Right lobe of liver (tissue), 6 donors: ENCODE measurements at regions not wholly inside any gene's neighbourhood (a gene's known extent, or its start where the extent isn't known, plus 50 kb on each side); places are given as distances from the start of the nearest gene placed in this dataset.

Experiments used
- ATAC-seq, 4 donors: fragments of 200-7000 bp; cut with Tn5 transposase; one replicate each; pipeline ENCODE4 v1.9.1; 2020; ENCODE audit warnings: mild to moderate bottlenecking in 4 of 4, moderate library complexity in 4 of 4
- DNase-seq, 3 donors: peaks; one replicate each; pipeline ENCODE4 v3.0.0-alpha.2; 2020
- H3K27ac ChIP-seq, 3 donors: fragments of 200-600 bp; one replicate each; pipeline ENCODE4 v1.8.0; 2022
- H3K27me3 ChIP-seq, 2 donors: fragments of 200-600 bp; one replicate each; pipeline ENCODE4 v1.8.0; 2022
- H3K36me3 ChIP-seq, 4 donors: fragments of 200-600 bp; sonication (generic) in 1 of 4; one replicate each; pipeline versions ENCODE4 v1.5.1 to v1.8.0; 2017 to 2022; ENCODE audit warnings: control low read depth in 1 of 4
- H3K4me1 ChIP-seq, 4 donors: fragments of 200-600 bp; sonication (generic) in 1 of 4; one replicate each; pipeline versions ENCODE4 v1.5.1 to v1.8.0; 2017 to 2022; ENCODE audit warnings: control low read depth in 1 of 4
- H3K4me3 ChIP-seq, 3 donors: fragments of 200-600 bp; one replicate each; pipeline ENCODE4 v1.8.0; 2022
- H3K9me3 ChIP-seq, 4 donors: fragments of 200-600 bp; sonication (generic) in 1 of 4; one replicate each; pipeline versions ENCODE4 v1.5.1 to v1.8.0; 2017 to 2022; ENCODE audit warnings: control low read depth in 1 of 4
- CTCF ChIP-seq, 4 donors: fragments of 200-600 bp in 3 of 4; fragments of 450-650 bp in 1 of 4; IDR thresholded peaks; one replicate each; pipeline versions ENCODE4 v1.5.1 to v1.8.0; 2016 to 2022; ENCODE audit warnings: antibody characterized with exemption in 4 of 4, mild to moderate bottlenecking in 2 of 4
- POLR2A ChIP-seq: fragments of 450-650 bp; IDR thresholded peaks from one replicate; pipeline ENCODE4 v1.6.1; 2017; ENCODE audit warnings: antibody characterized with exemption, mild to moderate bottlenecking
- WGBS: methylation state at CpG from one replicate; pipeline ENCODE4 v1.1.6; 2018; ENCODE audit warnings: low coverage, low lambda C conversion rate; ENCODE audit not compliant: insufficient coverage; ENCODE audit errors: missing lambda C conversion rate; 5-methylcytosine and 5-hydroxymethylcytosine counted together
- intact Hi-C, 2 donors: fragments of 100-400 bp; cut with DNase I; formaldehyde crosslinking; loops; one replicate each; pipeline versions ENCODE4 v1.11.2 to v1.14.1; 2022
- donor health status: DM: no; HTN: yes; CAD: no.
- donor health status: DM: no; HTN: no; CAD: no.
- donor health status: DM: no; HTN: no; CAD: no.
- donor health status: DM: no; HTN: yes; CAD: no.
- donor health status: DM: no; HTN: yes; CAD: no.

DNA sequence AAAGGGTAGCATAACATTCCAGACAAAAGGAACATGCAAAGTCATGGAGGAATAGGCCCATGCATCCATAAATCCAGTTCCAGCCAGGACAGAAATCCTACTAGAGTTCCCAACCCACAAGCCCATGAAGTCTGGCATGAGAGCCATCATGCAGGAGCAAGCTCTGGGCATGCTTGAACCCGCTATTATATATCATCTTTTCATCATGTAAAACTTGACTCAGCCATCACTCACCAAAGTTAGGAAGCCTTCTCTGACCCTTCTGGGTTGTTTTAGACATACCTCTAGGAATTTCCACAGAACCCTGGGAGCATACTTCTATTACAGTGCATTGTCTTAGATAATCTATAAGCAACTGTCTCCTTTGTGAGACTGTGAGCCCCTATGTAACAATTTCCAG is 293.0 kb upstream of the NPSR1 start:
- no peak overlapping the region for H3K27ac ChIP-seq
- no peak for TF ChIP-seq POLR2A
- TF ChIP-seq CTCF (IDR thresholded peaks at IDR 0.05) = no peak
- H3K4me1 ChIP-seq = no peaks in the 10 kb centered on the region
- no peak for DNase-seq
- ATAC-seq = no peak
- no peaks in the 10 kb centered on the region for H3K9me3 ChIP-seq
- WGBS = 80% methylated on average over 1 of the region's 1 CpG
- no peaks in the 10 kb centered on the region for H3K27me3 ChIP-seq
- intact Hi-C loops = no loop called here
- no peak overlapping the region for H3K4me3 ChIP-seq
- no peaks in the 10 kb centered on the region for H3K36me3 ChIP-seq

DNA sequence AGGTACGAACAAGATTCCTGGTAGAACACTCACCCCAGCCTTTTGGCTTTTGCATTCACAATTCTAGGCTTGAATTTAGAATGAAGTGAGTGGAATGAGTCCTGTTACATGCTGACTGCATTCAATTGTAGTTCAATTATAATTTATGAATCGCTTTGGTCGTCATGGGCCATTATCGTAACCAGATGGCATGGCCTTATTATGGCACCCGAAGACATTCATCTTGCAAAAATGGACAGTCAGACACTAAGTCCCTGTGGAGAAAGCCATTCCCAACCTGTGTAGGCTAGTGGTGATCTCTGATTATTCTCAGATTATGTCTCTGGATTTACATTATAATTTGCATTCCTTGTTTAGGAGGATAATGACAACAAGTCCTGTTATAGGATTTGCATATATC is 292.4 kb upstream of the NPSR1 start:
- no peak overlapping the region for H3K4me3 ChIP-seq
- H3K27me3 ChIP-seq = no peaks in the 10 kb centered on the region
- DNase-seq = no peak
- intact Hi-C loops = no loop called here
- no peak for TF ChIP-seq CTCF (IDR thresholded peaks at IDR 0.05)
- no peak for TF ChIP-seq POLR2A
- H3K4me1 ChIP-seq = no peaks in the 10 kb centered on the region
- H3K36me3 ChIP-seq = no peaks in the 10 kb centered on the region
- H3K27ac ChIP-seq = no peak overlapping the region
- H3K9me3 ChIP-seq = no peaks in the 10 kb centered on the region
- no peak for ATAC-seq
- 72% methylated on average over 5 of the region's 5 CpGs for WGBS

- Histone ChIP-seq H3K36me3 (no peaks in the 10 kb centered on the region), H3K4me3 (no peak overlapping the region)
Measured at GRCh38 chr7:34371922-34372321, 286.1 kb upstream of the NPSR1 start.

DNA sequence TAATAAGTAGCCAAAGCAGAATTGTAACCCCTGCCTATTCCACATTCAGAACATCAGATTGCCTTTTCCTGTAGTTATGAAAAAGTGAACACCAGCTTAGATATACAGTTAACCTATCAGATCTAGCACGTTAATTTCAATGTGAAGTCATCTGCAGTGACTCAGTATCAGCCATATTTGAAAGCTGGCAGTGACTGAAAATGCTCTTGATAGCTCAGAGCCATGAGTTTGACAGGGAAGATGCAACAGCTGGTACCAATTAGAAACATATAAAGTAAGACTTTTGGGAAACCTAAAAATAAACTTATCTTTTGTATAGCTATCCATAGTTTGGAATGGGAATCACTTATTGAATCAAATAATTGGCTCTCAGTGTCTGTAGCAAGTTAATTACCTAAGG is 284.1 kb upstream of the NPSR1 start:
- DNase-seq = no peak
- no peak for ATAC-seq
- H3K27ac ChIP-seq = no peak overlapping the region
- no peak overlapping the region for H3K4me3 ChIP-seq
- no peaks in the 10 kb centered on the region for H3K9me3 ChIP-seq
- no peaks in the 10 kb centered on the region for H3K36me3 ChIP-seq
- intact Hi-C loops = no loop called here
- H3K27me3 ChIP-seq = no peaks in the 10 kb centered on the region
- 29% methylated on average over 1 of the region's 1 CpG for WGBS
- no peaks in the 10 kb centered on the region for H3K4me1 ChIP-seq
- no peak for TF ChIP-seq POLR2A
- TF ChIP-seq CTCF (IDR thresholded peaks at IDR 0.05) = no peak

More at GRCh38 chr7:34371922-34372321, 286.1 kb upstream of the NPSR1 start:
- TF ChIP-seq POLR2A (no peak), CTCF (IDR thresholded peaks at IDR 0.05) (no peak)
- Histone ChIP-seq H3K27me3 (no peaks in the 10 kb centered on the region), H3K4me1 (no peaks in the 10 kb centered on the region), H3K27ac (no peak overlapping the region), H3K9me3 (no peaks in the 10 kb centered on the region)
- WGBS = 65% methylated on average over 4 of the region's 4 CpGs
- intact Hi-C loops = no loop called here
- DNase-seq = no peak
- ATAC-seq = no peak
